ENCODE measurements at regions not wholly inside any gene's neighbourhood (a gene's known extent, or its start where the extent isn't known, plus 50 kb on each side); places are given as distances from the start of the nearest gene placed in this dataset.

DNA sequence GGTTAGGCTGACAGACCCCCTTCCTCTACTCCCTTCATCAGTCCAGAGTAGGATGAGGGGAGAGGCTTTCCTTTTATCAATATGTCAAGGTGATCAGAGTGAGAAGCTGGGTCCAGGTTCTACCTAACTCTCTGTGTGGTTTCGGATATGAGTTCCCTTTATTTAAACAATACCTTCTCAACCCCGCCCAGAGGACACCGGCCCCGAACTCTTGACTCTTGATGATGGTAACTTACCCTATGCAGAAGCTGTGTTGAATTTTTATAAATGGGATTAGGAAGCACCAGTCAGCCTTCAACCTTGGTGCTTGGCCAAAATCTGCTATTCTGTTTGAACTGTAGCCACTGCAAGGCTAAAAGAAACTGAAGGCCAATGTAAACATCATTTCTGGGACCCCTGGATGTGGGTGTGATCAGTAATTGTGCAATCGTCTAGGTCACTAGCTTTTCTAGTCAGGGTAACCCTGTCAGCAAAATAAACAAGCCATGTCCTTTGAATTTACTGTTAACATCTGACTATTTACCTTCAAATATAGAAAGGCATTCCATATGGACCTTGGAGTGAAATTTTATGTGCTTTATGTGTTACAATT lies 398.3 kb downstream of the SEC16B start (continued):
- TF ChIP-seq, protein P1, sequence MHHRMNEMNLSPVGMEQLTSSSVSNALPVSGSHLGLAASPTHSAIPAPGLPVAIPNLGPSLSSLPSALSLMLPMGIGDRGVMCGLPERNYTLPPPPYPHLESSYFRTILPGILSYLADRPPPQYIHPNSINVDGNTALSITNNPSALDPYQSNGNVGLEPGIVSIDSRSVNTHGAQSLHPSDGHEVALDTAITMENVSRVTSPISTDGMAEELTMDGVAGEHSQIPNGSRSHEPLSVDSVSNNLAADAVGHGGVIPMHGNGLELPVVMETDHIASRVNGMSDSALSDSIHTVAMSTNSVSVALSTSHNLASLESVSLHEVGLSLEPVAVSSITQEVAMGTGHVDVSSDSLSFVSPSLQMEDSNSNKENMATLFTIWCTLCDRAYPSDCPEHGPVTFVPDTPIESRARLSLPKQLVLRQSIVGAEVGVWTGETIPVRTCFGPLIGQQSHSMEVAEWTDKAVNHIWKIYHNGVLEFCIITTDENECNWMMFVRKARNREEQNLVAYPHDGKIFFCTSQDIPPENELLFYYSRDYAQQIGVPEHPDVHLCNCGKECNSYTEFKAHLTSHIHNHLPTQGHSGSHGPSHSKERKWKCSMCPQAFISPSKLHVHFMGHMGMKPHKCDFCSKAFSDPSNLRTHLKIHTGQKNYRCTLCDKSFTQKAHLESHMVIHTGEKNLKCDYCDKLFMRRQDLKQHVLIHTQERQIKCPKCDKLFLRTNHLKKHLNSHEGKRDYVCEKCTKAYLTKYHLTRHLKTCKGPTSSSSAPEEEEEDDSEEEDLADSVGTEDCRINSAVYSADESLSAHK (CRISPR knock-in tag; IDR thresholded peaks at IDR 0.05; ENCODE audit: borderline replicate concordance) = no peak
- TF ChIP-seq ZFP1 (CRISPR knock-in tag; IDR thresholded peaks at IDR 0.05) (peak; percentile 84; the same call in 1 of the 2 replicates), FOXC1 (CRISPR knock-in tag; IDR thresholded peaks at IDR 0.05; ENCODE audit: borderline replicate concordance) (no peak), ZNF629 (CRISPR knock-in tag; conservative IDR thresholded peaks at IDR 0.05) (0 out of 2 replicates have a peak, but pooled peaks have one; percentile 34), ZNF235 (CRISPR knock-in tag; IDR thresholded peaks at IDR 0.05; ENCODE audit: borderline replicate concordance) (no peak), TCF7L2 (IDR thresholded peaks at IDR 0.05; ENCODE audit: low read depth, low read length) (peak; percentile 54; the same call in 1 of the 2 replicates), ZNF746 (CRISPR knock-in tag; IDR thresholded peaks at IDR 0.05) (no peak), RORA (CRISPR knock-in tag; IDR thresholded peaks at IDR 0.05) (no peak), ZNF644 (CRISPR knock-in tag; IDR thresholded peaks at IDR 0.05; ENCODE audit: low read depth) (peak; percentile 23), KLF12 (CRISPR knock-in tag; IDR thresholded peaks at IDR 0.05; ENCODE audit: borderline replicate concordance) (peak; percentile 87; the same call in 1 of the 2 replicates), ZFX (CRISPR knock-in tag; IDR thresholded peaks at IDR 0.05; ENCODE audit: low read depth) (peak; percentile 70; the same call in 1 of the 2 replicates), ESRRA (CRISPR knock-in tag; IDR thresholded peaks at IDR 0.05; ENCODE audit: low read depth) (no peak), SIX1 (CRISPR knock-in tag; IDR thresholded peaks at IDR 0.05; ENCODE audit: borderline replicate concordance) (peak; percentile 54; the same call in 1 of the 2 replicates), RAD21 (CRISPR knock-in tag; IDR thresholded peaks at IDR 0.05) (no peak), RBAK (CRISPR knock-in tag; IDR thresholded peaks at IDR 0.05) (peak; percentile 94), SIX4 (CRISPR knock-in tag; IDR thresholded peaks at IDR 0.05) (peak; percentile 65), NCOR1 (IDR thresholded peaks at IDR 0.05; ENCODE audit: borderline replicate concordance, low read length) (peak; percentile 59; the same call in 1 of the 2 replicates)
- TF ChIP-seq, protein P2, sequence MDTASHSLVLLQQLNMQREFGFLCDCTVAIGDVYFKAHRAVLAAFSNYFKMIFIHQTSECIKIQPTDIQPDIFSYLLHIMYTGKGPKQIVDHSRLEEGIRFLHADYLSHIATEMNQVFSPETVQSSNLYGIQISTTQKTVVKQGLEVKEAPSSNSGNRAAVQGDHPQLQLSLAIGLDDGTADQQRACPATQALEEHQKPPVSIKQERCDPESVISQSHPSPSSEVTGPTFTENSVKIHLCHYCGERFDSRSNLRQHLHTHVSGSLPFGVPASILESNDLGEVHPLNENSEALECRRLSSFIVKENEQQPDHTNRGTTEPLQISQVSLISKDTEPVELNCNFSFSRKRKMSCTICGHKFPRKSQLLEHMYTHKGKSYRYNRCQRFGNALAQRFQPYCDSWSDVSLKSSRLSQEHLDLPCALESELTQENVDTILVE (CRISPR knock-in tag; IDR thresholded peaks at IDR 0.05) = peak; percentile 66; the same call in 1 of the 2 replicates
- TF ChIP-seq, protein P3, sequence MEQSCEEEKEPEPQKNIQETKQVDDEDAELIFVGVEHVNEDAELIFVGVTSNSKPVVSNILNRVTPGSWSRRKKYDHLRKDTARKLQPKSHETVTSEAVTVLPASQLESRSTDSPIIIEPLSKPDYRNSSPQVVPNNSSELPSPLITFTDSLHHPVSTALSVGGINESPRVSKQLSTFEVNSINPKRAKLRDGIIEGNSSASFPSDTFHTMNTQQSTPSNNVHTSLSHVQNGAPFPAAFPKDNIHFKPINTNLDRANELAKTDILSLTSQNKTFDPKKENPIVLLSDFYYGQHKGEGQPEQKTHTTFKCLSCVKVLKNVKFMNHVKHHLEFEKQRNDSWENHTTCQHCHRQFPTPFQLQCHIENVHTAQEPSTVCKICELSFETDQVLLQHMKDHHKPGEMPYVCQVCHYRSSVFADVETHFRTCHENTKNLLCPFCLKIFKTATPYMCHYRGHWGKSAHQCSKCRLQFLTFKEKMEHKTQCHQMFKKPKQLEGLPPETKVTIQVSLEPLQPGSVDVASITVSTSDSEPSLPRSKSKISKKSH (CRISPR knock-in tag; IDR thresholded peaks at IDR 0.05; ENCODE audit: borderline replicate concordance) = no peak
- TF ChIP-seq, protein P4, sequence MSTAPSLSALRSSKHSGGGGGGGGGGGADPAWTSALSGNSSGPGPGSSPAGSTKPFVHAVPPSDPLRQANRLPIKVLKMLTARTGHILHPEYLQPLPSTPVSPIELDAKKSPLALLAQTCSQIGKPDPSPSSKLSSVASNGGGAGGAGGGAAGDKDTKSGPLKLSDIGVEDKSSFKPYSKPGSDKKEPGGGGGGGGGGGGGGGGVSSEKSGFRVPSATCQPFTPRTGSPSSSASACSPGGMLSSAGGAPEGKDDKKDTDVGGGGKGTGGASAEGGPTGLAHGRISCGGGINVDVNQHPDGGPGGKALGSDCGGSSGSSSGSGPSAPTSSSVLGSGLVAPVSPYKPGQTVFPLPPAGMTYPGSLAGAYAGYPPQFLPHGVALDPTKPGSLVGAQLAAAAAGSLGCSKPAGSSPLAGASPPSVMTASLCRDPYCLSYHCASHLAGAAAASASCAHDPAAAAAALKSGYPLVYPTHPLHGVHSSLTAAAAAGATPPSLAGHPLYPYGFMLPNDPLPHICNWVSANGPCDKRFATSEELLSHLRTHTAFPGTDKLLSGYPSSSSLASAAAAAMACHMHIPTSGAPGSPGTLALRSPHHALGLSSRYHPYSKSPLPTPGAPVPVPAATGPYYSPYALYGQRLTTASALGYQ (CRISPR knock-in tag; IDR thresholded peaks at IDR 0.05) = peak; percentile 87
- TF ChIP-seq, protein P5, sequence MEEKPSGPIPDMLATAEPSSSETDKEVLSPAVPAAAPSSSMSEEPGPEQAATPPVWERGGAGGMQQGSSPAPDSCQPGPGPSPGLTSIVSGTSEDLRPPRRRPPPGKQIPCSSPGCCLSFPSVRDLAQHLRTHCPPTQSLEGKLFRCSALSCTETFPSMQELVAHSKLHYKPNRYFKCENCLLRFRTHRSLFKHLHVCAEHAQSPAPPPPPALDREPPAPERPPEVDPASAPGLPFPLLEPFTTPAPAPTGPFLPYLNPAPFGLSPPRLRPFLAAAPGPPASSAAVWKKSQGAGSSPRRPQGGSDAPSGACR (CRISPR knock-in tag; IDR thresholded peaks at IDR 0.05) = no peak

Measured in HepG2 (cell line).